Fibroblast of lung (primary cell): ENCODE measurements at regions not wholly inside any gene's neighbourhood (a gene's known extent, or its start where the extent isn't known, plus 50 kb on each side); places are given as distances from the start of the nearest gene placed in this dataset.

Source experiments
- CTCF ChIP-seq, 2 donors: IDR thresholded peaks in 1 of 2; conservative IDR thresholded peaks in 1 of 2; 1 replicate in 1 of 2; 2 replicates in 1 of 2; pipeline ENCODE4 v1.5.1; 2011 to 2012; ENCODE audit warnings: low read length in 2 of 2, control low read depth in 1 of 2, inconsistent platforms in 1 of 2, low read depth in 1 of 2, mild to moderate bottlenecking in 1 of 2
- EZH2 ChIP-seq: IDR thresholded peaks from 2 replicates; pipeline ENCODE4 v1.5.1; 2012; ENCODE audit warnings: low read length, control low read depth, mild to moderate bottlenecking; ENCODE audit errors: missing control alignments

DNA sequence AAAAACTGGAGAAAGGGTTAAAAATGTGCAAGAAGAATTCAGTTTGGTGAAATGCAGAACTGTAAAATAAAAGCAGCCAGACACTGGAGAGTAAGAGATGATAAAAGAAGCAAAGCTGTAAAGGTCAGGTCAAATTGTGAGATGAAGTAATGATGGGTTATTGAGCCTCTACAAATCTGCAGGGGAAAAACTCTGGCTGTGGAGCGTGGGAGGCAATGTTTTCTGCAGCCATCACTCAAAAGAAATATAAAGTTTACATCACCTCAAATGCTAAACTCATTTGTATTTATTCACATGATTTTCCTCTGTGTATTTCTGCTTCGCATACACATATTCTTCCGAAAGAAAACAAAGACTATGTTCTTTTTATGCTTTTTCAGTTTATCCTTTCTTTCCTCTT lies 158.8 kb upstream of the GPR149 start:
- no peak for TF ChIP-seq CTCF (conservative IDR thresholded peaks at IDR 0.05 in 1 of 2, IDR thresholded peaks at IDR 0.05 in 1 of 2; ENCODE audit: low read depth in 1 of 2, low read length in 2 of 2)
- no peak for TF ChIP-seq EZH2
